GM21528 (cell line): ENCODE measurements at regions not wholly inside any gene's neighbourhood (a gene's known extent, or its start where the extent isn't known, plus 50 kb on each side); places are given as distances from the start of the nearest gene placed in this dataset.

ENCODE experiments used
- ATAC-seq: cut with Tn5 transposase; IDR thresholded peaks from one replicate; pipeline ENCODE4 v1.9.1; 2021; ENCODE audit warnings: mild to moderate bottlenecking, moderate library complexity; ENCODE audit not compliant: unreplicated experiment, low FRiP score

- no peak for ATAC-seq
Observed at GRCh38 chr1:232557096-232557495, 72.8 kb downstream of the SIPA1L2 start.

GRCh38 chr1:232556351-232556750 lies 73.6 kb downstream of the SIPA1L2 start:
- ATAC-seq: no peak

- ATAC-seq: no peak
Observed at GRCh38 chr1:232555494-232556210, 74.3 kb downstream of the SIPA1L2 start.

- no peak for ATAC-seq
Observed at GRCh38 chr1:232554409-232554808, 75.5 kb downstream of the SIPA1L2 start.

GRCh38 chr1:232553809-232554208 lies 76.1 kb downstream of the SIPA1L2 start:
- ATAC-seq: no peak

GRCh38 chr1:232553050-232553754 lies 76.7 kb downstream of the SIPA1L2 start:
- ATAC-seq: no peak

GRCh38 chr1:232551386-232551785 lies 78.5 kb downstream of the SIPA1L2 start:
- ATAC-seq: no peak

GRCh38 chr1:232550007-232550406 lies 79.9 kb downstream of the SIPA1L2 start:
- no peak for ATAC-seq

- no peak for ATAC-seq
Observed at GRCh38 chr1:232548691-232549090, 81.2 kb downstream of the SIPA1L2 start.

GRCh38 chr1:232547938-232548484 lies 81.9 kb downstream of the SIPA1L2 start:
- ATAC-seq: no peak

- no peak for ATAC-seq
Observed at GRCh38 chr1:232542633-232543593, 87.0 kb downstream of the SIPA1L2 start.

- no peak for ATAC-seq
Observed at GRCh38 chr1:232538943-232539302, 91.0 kb downstream of the SIPA1L2 start.

- ATAC-seq: no peak
Observed at GRCh38 chr1:232538224-232538942, 91.5 kb downstream of the SIPA1L2 start.

- no peak for ATAC-seq
Observed at GRCh38 chr1:232534552-232535517, 95.1 kb downstream of the SIPA1L2 start.

GRCh38 chr1:232533328-232533727 lies 96.6 kb downstream of the SIPA1L2 start:
- no peak for ATAC-seq

GRCh38 chr1:232532901-232533300 lies 97.0 kb downstream of the SIPA1L2 start:
- no peak for ATAC-seq

- no peak for ATAC-seq
Observed at GRCh38 chr1:232531291-232531690, 98.6 kb downstream of the SIPA1L2 start.

- ATAC-seq: no peak
Observed at GRCh38 chr1:232529747-232530146, 100.2 kb downstream of the SIPA1L2 start.
